NCI-H510A (cell line): ENCODE measurements at regions not wholly inside any gene's neighbourhood (a gene's known extent, or its start where the extent isn't known, plus 50 kb on each side); places are given as distances from the start of the nearest gene placed in this dataset.

Source experiments
- DNase-seq: peaks from one replicate; lab custom pipeline; 2025; lab: John Stamatoyannopoulos, UW

DNA sequence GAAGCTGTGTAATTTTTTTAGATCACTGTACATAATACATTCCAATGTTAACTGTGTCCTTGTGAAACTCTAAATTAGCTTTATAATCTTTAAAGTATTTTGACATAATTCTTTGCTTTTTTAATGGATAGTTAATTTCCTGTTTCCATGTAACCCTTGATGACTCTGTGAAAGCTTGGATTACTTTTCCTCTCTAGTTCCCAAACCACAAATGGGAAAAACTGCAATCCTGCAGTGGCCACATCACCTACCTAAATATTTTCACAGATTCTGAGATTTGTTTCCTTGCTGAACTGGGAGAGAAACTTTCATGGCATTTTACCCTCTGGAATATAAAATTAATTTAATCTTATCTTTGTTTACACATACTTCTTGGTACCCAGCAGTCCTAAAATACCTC is 161.6 kb upstream of the CCDC68 start:
- DNase-seq: no peak

DNA sequence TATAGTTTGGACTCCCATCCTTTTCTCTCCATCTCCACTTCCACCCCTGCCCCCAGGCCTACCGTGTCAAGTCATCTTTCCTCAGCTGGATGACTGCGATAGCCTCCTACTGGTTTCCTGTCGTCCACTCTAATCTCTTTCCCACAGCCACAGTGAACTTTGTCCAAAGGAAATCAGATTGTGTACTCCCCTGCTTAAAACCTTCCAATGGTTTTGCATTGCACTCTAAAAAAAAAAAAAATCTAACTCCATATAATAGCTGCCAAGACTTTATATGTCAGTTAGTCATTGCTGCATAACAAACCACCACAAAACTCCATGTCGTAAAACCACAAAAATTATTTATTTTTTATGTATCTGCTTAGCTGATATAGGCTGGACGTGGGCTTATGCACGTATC is 160.2 kb upstream of the CCDC68 start:
- no peak for DNase-seq

- no peak for DNase-seq
These were observed 159.8 kb upstream of the CCDC68 start for GRCh38 chr18:55119016-55119415.

- no peak for DNase-seq
These were observed 157.6 kb upstream of the CCDC68 start for GRCh38 chr18:55116863-55117262.

GRCh38 chr18:55115606-55116005 is 156.3 kb upstream of the CCDC68 start:
- DNase-seq: no peak

DNA sequence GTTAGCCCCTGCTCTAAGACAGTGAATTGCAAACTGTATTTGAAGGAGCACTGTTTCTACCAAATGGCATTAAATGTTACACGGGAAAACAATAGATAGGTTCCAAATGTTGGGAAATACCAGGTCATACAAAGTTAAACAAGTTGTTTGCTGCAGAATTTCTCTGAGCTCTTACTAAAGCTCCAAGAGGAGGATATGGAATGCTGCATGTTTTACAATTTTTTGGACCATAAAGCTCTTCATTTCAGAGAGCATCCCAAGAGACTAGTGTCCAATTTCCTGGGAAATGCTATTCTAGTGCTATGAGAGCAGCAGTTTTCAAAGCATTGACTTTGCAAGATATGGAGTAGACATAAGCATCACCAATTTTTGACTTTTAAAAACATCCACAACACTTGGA is 155.6 kb upstream of the CCDC68 start:
- DNase-seq: no peak

- DNase-seq: no peak
These were observed 154.5 kb upstream of the CCDC68 start for GRCh38 chr18:55113800-55114199.

DNA sequence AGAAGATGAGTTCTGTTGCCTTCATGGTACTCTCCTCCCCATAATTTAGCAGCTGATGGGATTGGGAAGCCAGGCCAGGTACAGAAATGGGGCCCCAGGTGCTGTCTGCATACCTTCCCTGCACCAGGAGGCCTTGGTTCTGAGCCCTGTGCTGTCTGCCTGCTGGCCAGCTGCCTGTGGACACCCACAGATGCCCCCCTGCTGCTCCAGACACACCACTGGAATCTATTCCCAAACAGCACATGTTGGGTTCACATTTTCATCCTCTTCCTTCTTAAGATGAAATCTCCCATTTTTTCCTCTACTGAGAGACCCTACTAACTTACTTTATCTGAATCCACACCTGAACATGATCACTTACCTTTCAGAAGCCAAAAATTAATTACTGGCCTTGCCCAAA is 152.0 kb upstream of the CCDC68 start:
- DNase-seq: no peak

GRCh38 chr18:55110436-55110835 is 151.2 kb upstream of the CCDC68 start:
- no peak for DNase-seq

GRCh38 chr18:55109818-55110414 is 150.7 kb upstream of the CCDC68 start:
- DNase-seq: no peak

GRCh38 chr18:55106906-55107305 is 147.6 kb upstream of the CCDC68 start:
- DNase-seq: no peak

DNA sequence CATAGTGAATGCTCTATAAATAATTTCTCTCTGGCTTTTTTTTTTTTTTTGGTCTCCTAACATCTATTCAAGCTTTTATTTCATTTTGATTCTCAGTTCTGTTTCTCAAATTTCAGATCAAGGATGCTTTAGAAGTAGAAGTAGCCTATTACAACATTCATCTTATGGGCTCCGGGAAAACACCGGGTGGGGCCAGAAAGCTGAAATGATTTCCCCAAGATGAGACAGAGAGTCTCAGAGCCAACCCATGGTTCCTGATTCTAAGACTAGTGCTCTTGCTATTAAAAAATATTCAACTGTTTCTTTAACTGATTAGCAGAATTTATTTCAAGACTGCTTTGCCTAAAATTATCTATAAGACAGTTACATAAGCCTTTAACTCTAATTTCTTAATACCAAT is 147.2 kb upstream of the CCDC68 start:
- DNase-seq: no peak

DNA sequence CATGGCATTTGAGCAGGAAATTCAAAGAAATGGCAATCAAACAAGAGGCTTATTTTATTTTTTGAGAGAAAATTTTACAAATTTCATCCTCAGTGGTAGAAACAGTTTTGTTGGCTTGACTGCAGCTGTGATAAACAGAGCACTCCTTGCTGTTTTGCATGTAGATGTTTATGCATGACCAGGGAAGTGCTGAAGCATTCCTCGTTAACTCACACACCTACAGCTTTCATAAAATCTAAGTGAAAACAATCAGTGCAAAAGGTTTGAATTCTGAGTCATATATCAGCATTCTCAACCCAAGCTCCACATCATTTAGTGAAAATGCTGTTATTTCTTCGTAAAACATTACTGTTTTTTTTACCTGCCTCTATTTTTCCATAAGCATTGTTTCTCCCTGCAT is 146.6 kb upstream of the CCDC68 start:
- no peak for DNase-seq

DNA sequence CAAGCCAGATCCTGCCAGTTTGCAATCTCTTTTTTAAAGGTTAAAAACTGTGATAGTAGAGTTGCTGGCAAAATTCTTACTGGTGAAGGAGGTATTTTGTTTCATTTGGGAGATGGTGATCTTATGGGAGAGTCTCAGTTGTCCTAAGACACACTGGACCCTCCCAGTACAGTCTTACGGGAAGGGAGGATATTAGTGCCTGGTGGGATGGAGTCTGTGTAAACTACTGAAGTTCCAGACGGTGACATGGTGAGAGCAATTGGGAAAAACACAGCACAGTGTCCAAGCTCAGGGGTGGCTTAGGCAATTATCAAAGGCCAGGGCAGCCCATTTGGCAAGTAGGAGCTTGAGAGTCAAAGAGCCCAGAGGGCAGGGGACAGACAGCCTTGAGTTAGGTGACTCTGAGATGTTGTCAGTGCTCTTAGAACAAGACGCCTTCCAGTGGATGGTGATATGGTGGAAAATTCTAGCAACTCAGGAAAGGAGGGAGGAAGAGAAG is 143.7 kb upstream of the CCDC68 start:
- no peak for DNase-seq

DNA sequence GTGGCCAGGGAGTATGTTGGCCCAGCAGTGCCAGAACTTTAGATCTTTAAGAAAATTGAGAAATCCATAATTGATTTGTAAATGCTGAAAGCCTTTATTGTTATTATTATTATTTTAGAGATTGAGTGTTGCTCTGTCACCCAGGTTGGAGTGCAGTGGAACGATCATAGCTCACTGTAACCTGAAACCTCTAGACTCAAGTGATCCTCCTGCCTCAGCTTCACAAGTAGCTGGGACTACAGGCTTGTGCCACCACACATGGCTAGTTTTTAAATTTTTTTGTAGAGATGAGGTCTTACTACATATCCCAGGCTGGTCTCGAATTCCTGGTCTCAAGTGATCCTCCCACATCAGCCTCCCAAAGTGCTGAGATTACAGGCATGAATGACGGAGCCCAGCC is 143.2 kb upstream of the CCDC68 start:
- peak; percentile 29 for DNase-seq

- DNase-seq: no peak
These were observed 142.2 kb upstream of the CCDC68 start for GRCh38 chr18:55101458-55101824.

GRCh38 chr18:55100817-55101457 is 141.7 kb upstream of the CCDC68 start:
- no peak for DNase-seq

GRCh38 chr18:55097456-55098170 is 138.4 kb upstream of the CCDC68 start:
- DNase-seq: peak; percentile 88

DNA sequence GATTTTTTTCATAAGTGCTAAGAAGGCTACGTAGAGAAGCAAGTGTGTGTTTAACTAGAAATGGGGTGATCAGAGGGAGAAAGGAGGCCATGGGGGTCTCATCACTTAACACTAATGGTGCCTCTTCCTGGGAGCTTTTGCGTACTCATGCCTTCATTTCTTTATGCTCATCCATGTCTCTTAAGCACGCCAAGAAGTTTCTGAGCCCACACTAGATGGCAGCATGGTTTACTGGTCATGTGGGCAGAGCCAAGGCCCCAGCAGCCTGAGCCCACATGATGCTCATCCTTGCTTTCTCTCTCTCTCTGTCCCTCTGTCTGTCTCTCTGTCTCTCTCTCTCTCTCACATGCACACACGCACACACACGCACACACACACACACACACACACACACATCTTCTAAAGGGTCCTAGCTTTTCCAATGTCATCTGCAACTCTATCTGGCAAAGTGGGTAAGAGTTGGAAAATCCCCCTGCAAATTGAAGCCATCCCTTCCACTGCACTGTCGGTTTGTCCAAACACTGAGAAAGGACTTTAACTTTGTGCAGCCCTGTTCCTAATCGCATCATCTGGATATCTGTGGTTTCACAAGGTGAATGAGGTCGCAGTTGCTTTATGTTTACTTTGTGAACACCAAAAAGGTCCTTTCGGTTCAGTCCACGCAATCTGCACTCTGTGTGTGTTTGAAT is 137.1 kb upstream of the CCDC68 start:
- DNase-seq: peak; percentile 21

DNA sequence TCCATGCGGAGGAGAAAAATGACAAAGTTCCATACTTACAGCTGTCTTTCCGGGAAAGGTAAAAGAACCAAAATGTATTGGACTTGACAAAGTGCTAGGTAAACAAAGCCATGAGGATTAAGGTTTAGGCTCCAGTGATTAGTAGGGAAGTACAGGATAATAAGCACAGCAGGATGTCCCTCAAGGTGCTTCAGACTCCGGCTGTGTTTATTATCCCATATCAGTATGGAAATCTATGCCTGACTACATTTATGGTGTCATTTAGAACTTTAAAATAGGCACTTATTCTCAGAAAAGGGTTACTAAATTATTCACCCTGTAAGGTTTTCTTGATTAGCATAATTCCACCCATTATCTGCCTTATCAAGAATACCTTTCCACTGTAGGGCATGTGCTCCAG is 136.3 kb upstream of the CCDC68 start:
- DNase-seq: peak; percentile 38

DNA sequence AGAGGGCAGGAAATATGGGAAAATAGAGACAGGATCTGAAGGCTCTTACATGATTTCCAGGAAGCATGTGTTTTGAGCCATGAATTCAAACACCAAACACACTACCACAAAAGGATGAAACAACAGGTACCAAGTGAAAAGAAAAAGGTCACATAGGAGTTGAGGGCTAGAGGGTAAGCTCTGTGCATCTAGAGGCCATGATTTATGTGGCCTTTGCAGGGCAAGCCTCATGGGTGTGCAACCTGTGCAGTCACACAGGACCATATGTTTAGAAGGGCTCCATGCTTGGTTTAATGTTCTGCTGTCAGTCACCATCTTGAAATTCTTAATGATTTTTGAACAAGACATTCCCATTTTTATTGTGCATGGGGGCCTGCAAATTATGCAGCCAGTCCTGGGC is 134.5 kb upstream of the CCDC68 start:
- DNase-seq: no peak

GRCh38 chr18:55093295-55093694 is 134.0 kb upstream of the CCDC68 start:
- DNase-seq: no peak

DNA sequence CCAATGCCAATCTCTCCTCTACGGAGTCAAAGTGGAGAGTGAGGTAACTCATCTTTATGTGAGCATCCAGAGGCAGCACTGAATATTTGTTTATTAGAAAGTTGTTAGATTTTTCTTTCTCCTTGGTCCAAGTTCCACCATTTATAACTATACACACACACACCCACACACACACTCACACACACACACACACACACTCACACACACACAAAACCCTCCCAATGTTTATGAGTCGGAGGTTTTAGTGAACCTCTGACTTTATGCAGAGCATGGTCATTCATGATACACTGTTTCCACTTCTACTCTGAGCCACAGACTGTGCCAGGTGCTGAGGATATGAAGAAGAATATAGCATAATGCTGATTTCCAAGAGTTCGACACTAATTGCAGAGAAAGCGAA is 132.9 kb upstream of the CCDC68 start:
- no peak for DNase-seq
